GM12891 (cell line): ENCODE measurements at regions not wholly inside any gene's neighbourhood (a gene's known extent, or its start where the extent isn't known, plus 50 kb on each side); places are given as distances from the start of the nearest gene placed in this dataset.
"Not testable (repeated sequence)": the region's sequence is repeated elsewhere in the genome, so short reads cannot be mapped to it uniquely, and the experiment has no call there.

Experiments
- DNase-seq: peaks from one replicate; pipeline ENCODE4 v3.0.0; 2011; ENCODE audit warnings: low spot score; ENCODE audit not compliant: insufficient read length
- FAIRE-seq: peaks from 2 replicates; lab custom pipeline; 2011; peaks lifted over from hg19 to GRCh38; lab: Jason Lieb, UNC
- PAX5 ChIP-seq: IDR thresholded peaks from 2 replicates; pipeline ENCODE4 v1.6.1; 2011; ENCODE audit warnings: low read length, moderate library complexity, mild to moderate bottlenecking; ENCODE audit not compliant: insufficient read depth, severe bottlenecking
- POLR2A ChIP-seq: IDR thresholded peaks from 2 replicates; pipeline ENCODE4 v1.6.1; 2011; ENCODE audit warnings: low read depth, low read length, control low read depth
- POLR2AphosphoS5 ChIP-seq: IDR thresholded peaks from 2 replicates; pipeline ENCODE4 v1.6.1; 2011; ENCODE audit warnings: low read depth, low read length, control low read depth
- POU2F2 ChIP-seq: IDR thresholded peaks from 2 replicates; pipeline ENCODE4 v1.6.1; 2011; ENCODE audit warnings: low read depth, mild to moderate bottlenecking, control low read depth, low read length, moderate library complexity
- SPI1 ChIP-seq: IDR thresholded peaks from 2 replicates; pipeline ENCODE4 v1.6.1; 2011; ENCODE audit warnings: low read depth, low read length, control low read depth
- TAF1 ChIP-seq: IDR thresholded peaks from 2 replicates; pipeline ENCODE4 v1.6.1; 2011; ENCODE audit warnings: low read depth, low read length, control low read depth

GRCh38 chr6:165844801-165845364, 181.8 kb upstream of the PDE10A start:
- DNase-seq = no peak
- no peak for FAIRE-seq
- TF ChIP-seq POLR2A (no peak), POU2F2 (no peak), PAX5 (no peak), POLR2AphosphoS5 (no peak), SPI1 (no peak), TAF1 (no peak)

DNA sequence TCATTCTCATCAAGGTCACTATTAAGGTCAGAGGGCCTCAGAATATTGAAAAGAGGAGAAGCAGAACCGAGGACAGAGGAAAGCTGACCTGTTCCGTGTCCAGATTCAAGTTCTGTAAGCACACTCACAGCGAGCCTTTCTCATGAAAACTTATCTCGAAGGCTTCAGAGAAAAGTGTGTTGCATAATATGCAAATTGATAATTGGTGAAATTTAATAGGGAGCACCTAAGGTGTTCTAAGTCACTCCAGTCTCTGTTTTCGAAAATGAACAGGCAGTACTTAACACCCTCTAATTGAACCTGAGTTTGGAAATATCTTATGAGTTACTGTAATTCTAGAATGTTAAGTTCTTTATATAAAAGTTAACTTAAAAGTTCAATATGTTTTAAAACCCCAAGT, 181.2 kb upstream of the PDE10A start:
- FAIRE-seq (no peak), DNase-seq (no peak)
- TF ChIP-seq POLR2A (no peak), PAX5 (no peak), POLR2AphosphoS5 (no peak), TAF1 (no peak), POU2F2 (no peak), SPI1 (no peak)

DNA sequence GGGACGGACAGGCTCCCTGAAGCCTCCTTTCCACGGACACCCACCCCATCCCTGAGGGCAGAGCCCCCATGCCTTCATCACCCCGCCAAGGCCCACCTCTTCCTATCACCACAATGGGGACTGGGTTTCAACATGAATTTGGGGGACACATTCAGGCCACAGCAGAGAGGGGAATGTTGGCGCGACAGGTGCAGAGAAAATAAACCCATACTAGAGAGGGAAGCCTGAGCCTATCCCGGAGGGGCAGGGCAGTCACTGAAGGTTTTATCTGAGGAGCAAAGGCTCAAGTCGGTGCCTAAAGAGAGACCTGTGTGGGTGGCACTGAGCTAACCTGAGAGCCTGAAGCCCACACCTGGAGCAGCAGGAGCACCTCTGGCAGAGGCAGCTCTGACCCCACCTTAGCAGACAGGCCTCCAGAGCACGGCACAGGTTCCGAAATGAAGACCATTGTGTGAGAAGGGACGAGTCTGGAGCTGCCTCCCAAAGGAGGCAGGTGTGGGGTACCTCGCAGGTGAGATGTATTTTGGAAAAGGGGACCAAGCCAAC, 180.6 kb upstream of the PDE10A start:
- FAIRE-seq = no peak
- no peak for TF ChIP-seq TAF1
- no peak for TF ChIP-seq POLR2A
- TF ChIP-seq PAX5 = no peak
- TF ChIP-seq SPI1 = no peak
- TF ChIP-seq POU2F2 = no peak
- TF ChIP-seq POLR2AphosphoS5 = no peak
- DNase-seq = no peak

GRCh38 chr6:165843121-165843520, 180.1 kb upstream of the PDE10A start:
- DNase-seq (no peak), FAIRE-seq (no peak)
- no peak for TF ChIP-seq POU2F2
- no peak for TF ChIP-seq SPI1
- TF ChIP-seq POLR2A = no peak
- TF ChIP-seq TAF1 = no peak
- no peak for TF ChIP-seq PAX5
- TF ChIP-seq POLR2AphosphoS5 = no peak

- no peak for DNase-seq
- TF ChIP-seq TAF1 (no peak), POLR2AphosphoS5 (no peak), SPI1 (no peak), PAX5 (no peak), POU2F2 (no peak), POLR2A (no peak)
- no peak for FAIRE-seq
Observed at GRCh38 chr6:165842281-165842936, 179.4 kb upstream of the PDE10A start.

DNA sequence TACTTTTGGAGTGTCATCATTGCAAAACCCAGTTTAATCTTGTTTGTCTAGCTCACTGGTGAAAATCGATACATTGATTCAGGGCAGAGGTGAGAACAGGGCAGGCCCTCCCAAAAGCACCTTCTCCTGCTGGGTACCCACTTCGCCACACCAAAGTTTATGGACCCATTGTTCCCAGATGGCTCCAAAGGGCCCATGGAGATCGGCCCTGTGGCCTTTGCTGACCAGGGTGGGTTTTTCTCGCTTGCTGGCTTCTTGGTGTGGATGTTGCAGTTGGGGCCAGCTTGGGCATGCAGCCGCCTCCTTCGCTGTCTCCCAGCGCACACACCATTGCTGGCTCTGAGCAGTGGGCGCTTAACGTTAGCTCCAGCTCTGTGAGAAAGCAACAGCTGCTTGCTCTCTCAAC, 178.1 kb upstream of the PDE10A start:
- DNase-seq (no peak), FAIRE-seq (no peak)
- TF ChIP-seq POU2F2 (no peak), POLR2A (no peak), TAF1 (no peak), POLR2AphosphoS5 (no peak), PAX5 (no peak), SPI1 (no peak)

DNA sequence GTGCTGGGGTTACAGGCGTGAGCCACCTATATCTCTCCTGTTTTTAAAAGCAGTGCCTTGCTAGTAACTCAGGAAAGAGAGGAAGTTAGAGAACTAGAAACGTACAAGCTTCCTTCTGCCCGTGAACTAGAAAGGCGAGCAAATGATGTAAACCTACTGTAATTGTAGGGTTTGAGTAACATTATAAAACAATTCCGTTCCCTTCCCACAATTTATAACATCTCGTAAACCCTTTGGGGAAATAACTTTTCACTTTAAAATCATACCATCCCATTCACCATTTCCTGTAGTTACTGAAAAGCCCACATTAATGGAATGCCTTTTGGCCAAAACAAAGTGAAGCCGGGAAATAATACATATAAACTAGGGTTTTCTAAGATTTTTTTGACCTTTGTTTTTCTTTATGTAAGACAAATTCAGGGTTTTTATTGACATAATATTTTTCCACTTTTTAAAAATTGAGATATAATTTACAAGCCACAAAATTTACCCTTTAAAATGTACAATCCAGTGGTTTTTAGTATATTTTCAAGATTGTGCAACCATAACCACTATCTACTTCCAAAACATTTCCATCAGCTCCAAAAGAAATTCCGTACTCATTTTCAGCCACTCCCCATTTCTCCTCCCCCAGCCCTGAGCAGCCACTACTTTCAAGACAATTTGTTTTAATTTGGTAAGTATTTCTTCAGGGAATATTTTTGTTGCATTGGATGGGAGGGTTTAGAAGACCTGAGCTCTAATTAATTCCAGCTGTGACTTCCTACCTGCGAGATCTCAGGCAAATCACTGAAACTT, 175.1 kb upstream of the PDE10A start:
- TF ChIP-seq POU2F2 (no peak), POLR2AphosphoS5 (no peak), POLR2A (no peak), SPI1 (no peak), TAF1 (no peak), PAX5 (no peak)
- FAIRE-seq = no peak
- DNase-seq = no peak

DNA sequence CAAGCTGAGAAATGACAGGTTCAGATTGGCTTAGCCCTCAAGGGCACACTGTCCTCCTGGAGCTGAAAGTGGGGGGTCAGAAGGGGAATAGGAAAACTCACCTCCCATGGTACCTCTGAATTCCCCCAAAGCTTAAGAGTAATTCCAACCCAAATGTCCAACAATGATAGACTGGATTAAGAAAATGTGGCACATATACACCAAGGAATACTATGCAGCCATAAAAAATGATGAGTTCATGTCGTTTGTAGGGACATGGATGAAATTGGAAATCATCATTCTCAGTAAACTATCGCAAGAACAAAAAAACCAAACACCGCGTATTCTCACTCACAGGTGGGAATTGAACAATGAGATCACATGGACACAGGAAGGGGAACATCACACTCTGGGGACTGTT, 173.6 kb upstream of the PDE10A start:
- not testable (repeated sequence) for DNase-seq, FAIRE-seq

- FAIRE-seq = no peak
- DNase-seq = no peak
- TF ChIP-seq POLR2A (no peak), POU2F2 (no peak), PAX5 (no peak), SPI1 (no peak), POLR2AphosphoS5 (no peak), TAF1 (no peak)
Observed at GRCh38 chr6:165835410-165835851, 172.4 kb upstream of the PDE10A start.
